Mesenchymal stem cell (in vitro differentiated cells and primary cell): ENCODE measurements at regions not wholly inside any gene's neighbourhood (a gene's known extent, or its start where the extent isn't known, plus 50 kb on each side); places are given as distances from the start of the nearest gene placed in this dataset.

ENCODE experiments used
- DNase-seq: peaks from one replicate; pipeline ENCODE4 v3.0.0-alpha.2; 2013
- H2AFZ ChIP-seq: one replicate; pipeline ENCODE4 v1.6.1; 2013; ENCODE audit warnings: low read depth, mild to moderate bottlenecking, control low read depth, inconsistent platforms, low read length, moderate library complexity
- H2AK5ac ChIP-seq: 2 replicates; pipeline ENCODE4 v1.6.1; 2013; ENCODE audit warnings: low read length, moderate library complexity, mild to moderate bottlenecking, inconsistent platforms; ENCODE audit not compliant: severe bottlenecking
- H2BK120ac ChIP-seq: one replicate; pipeline ENCODE4 v1.6.1; 2013; ENCODE audit warnings: low read depth, mild to moderate bottlenecking, inconsistent platforms, low read length, moderate library complexity
- H2BK12ac ChIP-seq, 2 experiments: one replicate each; pipeline ENCODE4 v1.6.1; 2013; ENCODE audit warnings: inconsistent platforms in 2 of 2, low read length in 2 of 2, mild to moderate bottlenecking in 2 of 2, moderate library complexity in 2 of 2, control low read depth in 1 of 2
- H2BK15ac ChIP-seq: one replicate; pipeline ENCODE4 v1.6.1; 2013; ENCODE audit warnings: mild to moderate bottlenecking, low read depth, inconsistent platforms; ENCODE audit not compliant: poor library complexity, severe bottlenecking
- H2BK5ac ChIP-seq: 2 replicates; pipeline ENCODE4 v1.6.1; 2013; ENCODE audit warnings: low read depth, mild to moderate bottlenecking, low read length, control low read depth, inconsistent platforms; ENCODE audit not compliant: poor library complexity, severe bottlenecking
- H3K14ac ChIP-seq, 2 experiments: one replicate each; pipeline ENCODE4 v1.6.1; 2013; ENCODE audit warnings: inconsistent platforms in 2 of 2, low read length in 2 of 2, control low read depth in 1 of 2, mild to moderate bottlenecking in 1 of 2, moderate library complexity in 1 of 2
- H3K18ac ChIP-seq, 2 experiments: one replicate each; pipeline ENCODE4 v1.6.1; 2013; ENCODE audit warnings: inconsistent platforms in 2 of 2, low read length in 2 of 2, control low read depth in 1 of 2, low read depth in 1 of 2, mild to moderate bottlenecking in 1 of 2
- H3K23ac ChIP-seq, 2 experiments: one replicate each; pipeline ENCODE4 v1.6.1; 2013; ENCODE audit warnings: inconsistent platforms in 2 of 2, low read length in 2 of 2, mild to moderate bottlenecking in 2 of 2, moderate library complexity in 2 of 2, control low read depth in 1 of 2
- H3K27ac ChIP-seq: 2 replicates; pipeline ENCODE4 v1.5.1; 2013; ENCODE audit warnings: mild to moderate bottlenecking, moderate library complexity, low read length, control low read depth, inconsistent platforms; ENCODE audit not compliant: poor library complexity, severe bottlenecking
- H3K27me3 ChIP-seq, 2 experiments: 2 replicates each; pipeline versions ENCODE4 v1.6.1 to v1.7.0; 2013; ENCODE audit warnings: low read length in 2 of 2, mild to moderate bottlenecking in 2 of 2, moderate library complexity in 2 of 2, control low read depth in 1 of 2, inconsistent platforms in 1 of 2; ENCODE audit not compliant: control insufficient read depth in 1 of 2, insufficient read depth in 1 of 2
- H3K36me3 ChIP-seq, 2 experiments: 2 replicates each; pipeline versions ENCODE4 v1.6.1 to v1.7.0; 2013; ENCODE audit warnings: low read length in 2 of 2, control low read depth in 1 of 2, inconsistent platforms in 1 of 2, low read depth in 1 of 2, mild to moderate bottlenecking in 1 of 2; ENCODE audit not compliant: insufficient read depth in 2 of 2, control insufficient read depth in 1 of 2
- H3K4ac ChIP-seq, 2 experiments: one replicate each; pipeline ENCODE4 v1.6.1; 2013; ENCODE audit warnings: inconsistent platforms in 2 of 2, low read length in 2 of 2, mild to moderate bottlenecking in 2 of 2, moderate library complexity in 2 of 2, control low read depth in 1 of 2, low read depth in 1 of 2
- H3K4me1 ChIP-seq: 2 replicates; pipeline ENCODE4 v1.6.1; 2013; ENCODE audit warnings: low read depth, low read length, control low read depth; ENCODE audit not compliant: control insufficient read depth, insufficient read depth
- H3K4me2 ChIP-seq: 2 replicates; pipeline ENCODE4 v1.6.1; 2013; ENCODE audit warnings: low read length, mild to moderate bottlenecking, inconsistent platforms; ENCODE audit not compliant: poor library complexity, severe bottlenecking
- H3K4me3 ChIP-seq, 2 experiments: 2 replicates each; pipeline versions ENCODE4 v1.5.1 to v1.7.0; 2013; ENCODE audit warnings: low read length in 2 of 2, mild to moderate bottlenecking in 2 of 2, control low read depth in 1 of 2, low read depth in 1 of 2; ENCODE audit not compliant: insufficient read depth in 1 of 2
- H3K79me1 ChIP-seq: replicated peaks from 2 replicates; pipeline ENCODE4 v1.6.1; 2013; ENCODE audit warnings: mild to moderate bottlenecking, control low read depth, low read length, inconsistent platforms; ENCODE audit not compliant: poor library complexity, severe bottlenecking
- H3K9ac ChIP-seq: 2 replicates; pipeline ENCODE4 v1.7.0; 2013; ENCODE audit warnings: mild to moderate bottlenecking, low read length, moderate library complexity
- H3K9me3 ChIP-seq: 2 replicates; pipeline ENCODE4 v1.7.0; 2013; ENCODE audit warnings: mild to moderate bottlenecking, low read length; ENCODE audit not compliant: control insufficient read depth
- H4K8ac ChIP-seq: one replicate; pipeline ENCODE4 v1.6.1; 2013; ENCODE audit warnings: inconsistent platforms, mild to moderate bottlenecking, low read length, moderate library complexity
- H4K91ac ChIP-seq: one replicate; pipeline ENCODE4 v1.6.1; 2013; ENCODE audit warnings: mild to moderate bottlenecking, low read length, inconsistent platforms
- WGBS: methylation state at CpG from one replicate; pipeline ENCODE4 v1.1.7; 2013; ENCODE audit warnings: mixed read lengths; 5-methylcytosine and 5-hydroxymethylcytosine counted together

DNA sequence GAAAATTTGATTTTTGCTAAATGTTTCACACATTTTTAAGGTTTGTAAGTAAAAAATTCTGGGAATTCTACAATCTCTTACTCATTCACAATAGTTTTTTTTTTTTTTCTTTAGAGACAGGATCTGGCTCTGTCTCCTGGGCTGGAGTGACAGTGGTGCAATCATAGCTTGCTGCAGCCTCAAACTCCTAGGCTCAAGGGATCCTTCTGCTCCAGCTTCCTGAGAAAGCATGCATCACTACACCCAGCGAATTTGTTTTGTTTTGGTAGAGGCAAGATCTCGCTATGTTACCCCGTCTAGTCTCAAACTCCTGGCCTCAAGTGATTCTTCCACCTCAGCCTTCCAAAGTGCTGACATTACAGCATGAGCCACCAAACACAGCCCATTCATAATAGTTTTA lies 232.8 kb downstream of the GJA1 start:
- Histone ChIP-seq H3K27me3 (no peaks in the 10 kb centered on the region), H3K18ac (peak overlapping the region in 1 of 2 experiments; percentile 73), H3K4ac (no peak overlapping the region), H4K8ac (no peak overlapping the region), H3K23ac (no peak overlapping the region), H2BK12ac (peak overlapping the region in 1 of 2 experiments; percentile 86), H3K27ac (no peak overlapping the region), H3K9ac (peak overlapping the region; percentile 62), H4K91ac (no peak overlapping the region), H3K4me2 (no peak overlapping the region), H3K9me3 (no peaks in the 10 kb centered on the region), H3K4me3 (no peak overlapping the region), H2AFZ (no peak overlapping the region), H2BK15ac (no peak overlapping the region), H2BK120ac (no peak overlapping the region), H2AK5ac (no peak overlapping the region), H2BK5ac (no peak overlapping the region), H3K14ac (peak overlapping the region in 1 of 2 experiments; percentile 55), H3K36me3 (no peaks in the 10 kb centered on the region), H3K4me1 (peaks cover 2% of the 10 kb centered on the region), H3K79me1 (no peaks in the 10 kb centered on the region)
- 61% methylated on average over 3 of the region's 3 CpGs for WGBS
- DNase-seq: peak; percentile 34

DNA sequence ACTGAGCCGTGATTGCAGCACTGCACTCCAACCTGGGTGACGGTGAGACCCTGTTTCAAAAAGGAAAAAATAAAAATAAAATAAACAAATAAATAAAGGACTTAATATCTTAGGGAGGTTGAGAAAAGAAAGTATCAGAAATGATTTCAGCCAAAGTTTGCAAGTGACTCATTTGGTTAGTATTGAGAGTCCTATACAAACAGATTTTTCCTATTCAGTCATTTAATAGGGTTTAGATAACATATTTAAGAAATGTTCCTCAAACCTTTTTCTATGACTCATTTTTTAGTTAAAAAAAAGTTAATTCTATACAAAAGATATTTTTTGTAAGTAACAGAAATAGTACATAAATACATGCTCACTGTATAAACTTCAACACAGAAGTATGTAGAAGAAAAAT lies 235.1 kb downstream of the GJA1 start:
- H3K4me1 ChIP-seq: peaks cover 2% of the 10 kb centered on the region
- no peak overlapping the region for H2BK120ac ChIP-seq
- H3K27me3 ChIP-seq: no peaks in the 10 kb centered on the region
- H3K36me3 ChIP-seq: no peaks in the 10 kb centered on the region
- no peaks in the 10 kb centered on the region for H3K9me3 ChIP-seq
- no peak overlapping the region for H2BK5ac ChIP-seq
- H3K23ac ChIP-seq: no peak overlapping the region
- H3K4me3 ChIP-seq: no peak overlapping the region
- H3K18ac ChIP-seq: no peak overlapping the region
- no peak overlapping the region for H2AK5ac ChIP-seq
- WGBS: no CpG with 5 or more reads among the region's 2 CpGs
- no peak overlapping the region for H3K27ac ChIP-seq
- no peak overlapping the region for H3K14ac ChIP-seq
- H2AFZ ChIP-seq: no peak overlapping the region
- H2BK12ac ChIP-seq: no peak overlapping the region
- no peak overlapping the region for H2BK15ac ChIP-seq
- H3K79me1 ChIP-seq: no peaks in the 10 kb centered on the region
- H3K9ac ChIP-seq: no peak overlapping the region
- H3K4ac ChIP-seq: no peak overlapping the region
- H3K4me2 ChIP-seq: no peak overlapping the region
- no peak overlapping the region for H4K8ac ChIP-seq
- no peak for DNase-seq
- H4K91ac ChIP-seq: no peak overlapping the region

DNA sequence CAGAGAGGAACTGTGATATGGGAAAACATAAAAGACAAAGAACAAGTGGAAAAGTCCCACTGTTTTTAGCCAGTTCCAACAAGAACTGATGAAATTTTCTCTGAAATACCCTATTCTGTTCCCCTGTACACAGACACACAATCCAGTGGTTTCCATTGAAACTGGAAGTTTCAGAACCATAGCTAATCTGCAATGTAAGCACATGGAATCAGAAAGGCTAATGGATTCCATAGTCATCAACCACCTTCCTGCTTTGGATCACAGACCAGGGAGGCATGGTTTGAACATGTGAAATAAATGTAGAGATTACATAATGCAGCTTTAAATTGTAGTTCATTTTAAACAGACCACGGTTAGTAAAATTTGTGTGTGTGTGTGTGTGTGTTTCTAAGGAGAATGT lies 242.1 kb downstream of the GJA1 start:
- no peaks in the 10 kb centered on the region for H3K9me3 ChIP-seq
- no peak overlapping the region for H3K27ac ChIP-seq
- no peak overlapping the region for H2BK5ac ChIP-seq
- no peaks in the 10 kb centered on the region for H3K4me1 ChIP-seq
- 95% methylated on average over 1 of the region's 1 CpG for WGBS
- no peak overlapping the region for H2BK120ac ChIP-seq
- no peak overlapping the region for H3K18ac ChIP-seq
- no peak overlapping the region for H2AK5ac ChIP-seq
- no peak overlapping the region for H2BK12ac ChIP-seq
- H3K4ac ChIP-seq: no peak overlapping the region
- H2AFZ ChIP-seq: no peak overlapping the region
- no peaks in the 10 kb centered on the region for H3K27me3 ChIP-seq
- no peak for DNase-seq
- no peaks in the 10 kb centered on the region for H3K79me1 ChIP-seq
- no peak overlapping the region for H3K9ac ChIP-seq
- H3K14ac ChIP-seq: no peak overlapping the region
- no peak overlapping the region for H3K23ac ChIP-seq
- no peaks in the 10 kb centered on the region for H3K36me3 ChIP-seq
- no peak overlapping the region for H3K4me3 ChIP-seq
- H3K4me2 ChIP-seq: no peak overlapping the region
- no peak overlapping the region for H2BK15ac ChIP-seq
- no peak overlapping the region for H4K8ac ChIP-seq
- H4K91ac ChIP-seq: no peak overlapping the region

- no peak overlapping the region for H2BK120ac ChIP-seq
- H3K18ac ChIP-seq: no peak overlapping the region
- no peak overlapping the region for H3K4me2 ChIP-seq
- no peak overlapping the region for H3K23ac ChIP-seq
- WGBS: no CpG with 5 or more reads among the region's 1 CpG
- H2BK15ac ChIP-seq: no peak overlapping the region
- no peak overlapping the region for H2AK5ac ChIP-seq
- no peaks in the 10 kb centered on the region for H3K79me1 ChIP-seq
- no peak overlapping the region for H2AFZ ChIP-seq
- H3K4me3 ChIP-seq: no peak overlapping the region
- no peaks in the 10 kb centered on the region for H3K4me1 ChIP-seq
- no peaks in the 10 kb centered on the region for H3K36me3 ChIP-seq
- no peak overlapping the region for H3K4ac ChIP-seq
- H3K14ac ChIP-seq: no peak overlapping the region
- H3K9me3 ChIP-seq: no peaks in the 10 kb centered on the region
- no peak for DNase-seq
- H2BK5ac ChIP-seq: no peak overlapping the region
- no peak overlapping the region for H2BK12ac ChIP-seq
- no peaks in the 10 kb centered on the region for H3K27me3 ChIP-seq
- no peak overlapping the region for H4K8ac ChIP-seq
- no peak overlapping the region for H4K91ac ChIP-seq
- peak overlapping the region; percentile 41 for H3K9ac ChIP-seq
- no peak overlapping the region for H3K27ac ChIP-seq
These were observed 242.8 kb downstream of the GJA1 start for GRCh38 chr6:121678245-121678644.
